NCI-H2081 treated with DMSO at 0.1 percent for 48 hours (cell line): ENCODE measurements at regions not wholly inside any gene's neighbourhood (a gene's known extent, or its start where the extent isn't known, plus 50 kb on each side); places are given as distances from the start of the nearest gene placed in this dataset.

Experiments used
- DNase-seq: peaks from one replicate; lab custom pipeline; 2025; lab: John Stamatoyannopoulos, UW

DNA sequence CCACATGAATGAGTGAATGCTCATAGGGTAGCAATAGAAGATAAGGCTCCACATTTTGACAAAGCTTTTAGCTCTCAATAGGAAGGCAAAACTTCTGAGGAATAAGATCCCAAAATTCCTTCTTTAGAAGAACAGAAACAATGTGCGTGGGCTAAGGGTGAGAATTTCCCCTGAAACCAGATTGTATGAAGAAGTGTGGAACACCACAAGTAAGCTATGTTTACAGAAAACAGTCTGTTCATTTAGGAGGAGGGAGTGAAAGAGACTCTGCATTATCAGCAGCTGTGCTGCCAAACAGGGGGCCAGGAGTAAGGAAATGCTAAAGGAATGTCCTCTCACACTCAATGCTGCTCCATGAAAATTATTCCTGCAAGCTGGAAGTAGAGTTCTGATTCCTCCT lies 851.6 kb downstream of the CENPC start:
- DNase-seq, result no peak

DNA sequence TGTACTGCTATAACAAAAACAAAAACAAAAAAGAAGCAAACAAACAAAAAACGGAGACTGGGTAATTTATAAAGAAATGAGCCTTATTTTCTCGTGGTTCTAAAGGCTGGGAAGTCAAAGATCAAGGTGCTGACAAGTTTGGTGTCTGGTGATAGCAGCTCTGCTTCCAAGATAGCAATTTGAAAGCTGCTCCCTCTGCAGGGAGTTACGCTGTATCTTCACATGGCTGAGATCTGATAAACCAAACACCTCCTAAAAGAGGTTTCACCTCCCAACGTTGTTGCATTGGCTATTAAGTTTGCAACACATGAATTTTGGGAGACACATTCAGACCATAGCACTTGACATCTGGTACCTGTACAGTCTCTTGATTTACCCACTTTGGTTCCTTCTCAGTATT lies 854.2 kb downstream of the CENPC start:
- no peak for DNase-seq

DNA sequence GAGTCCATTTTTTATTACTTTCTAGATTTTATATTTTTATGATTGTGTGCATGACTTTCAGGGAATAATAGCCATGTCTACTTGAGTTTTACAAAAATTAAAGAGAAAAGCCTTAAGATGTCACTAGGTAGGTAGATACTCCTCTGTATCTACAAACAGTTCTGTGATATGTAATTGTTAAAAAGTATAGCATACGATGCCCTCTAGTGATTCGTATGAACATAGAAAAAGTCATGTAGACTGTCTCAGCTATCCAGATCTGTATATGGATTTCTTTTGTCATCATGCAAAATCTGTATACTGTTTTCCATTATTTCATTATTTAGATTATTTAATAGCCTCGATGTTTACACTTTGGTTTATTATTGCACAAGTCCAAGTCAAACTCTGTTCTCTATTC lies 856.6 kb downstream of the CENPC start:
- peak; percentile 6 for DNase-seq

DNA sequence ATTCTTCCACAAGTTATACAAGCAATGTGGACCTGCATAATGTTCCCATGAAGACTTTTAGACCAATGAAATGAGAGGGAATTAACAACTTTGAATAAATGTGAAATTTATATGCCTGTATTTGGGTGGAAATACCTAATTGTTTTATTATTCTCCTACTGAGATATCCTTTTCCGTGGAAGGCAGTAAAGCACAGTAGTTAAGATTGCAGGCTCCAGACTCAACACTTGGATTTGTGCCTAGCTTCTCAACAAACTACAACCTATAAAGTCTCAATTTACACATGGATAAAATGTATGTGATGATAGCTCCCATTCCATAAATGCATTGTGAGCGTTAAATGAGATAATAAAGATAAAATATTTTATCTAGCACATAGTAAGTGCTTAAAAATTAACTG lies 857.8 kb downstream of the CENPC start:
- DNase-seq, result no peak

DNA sequence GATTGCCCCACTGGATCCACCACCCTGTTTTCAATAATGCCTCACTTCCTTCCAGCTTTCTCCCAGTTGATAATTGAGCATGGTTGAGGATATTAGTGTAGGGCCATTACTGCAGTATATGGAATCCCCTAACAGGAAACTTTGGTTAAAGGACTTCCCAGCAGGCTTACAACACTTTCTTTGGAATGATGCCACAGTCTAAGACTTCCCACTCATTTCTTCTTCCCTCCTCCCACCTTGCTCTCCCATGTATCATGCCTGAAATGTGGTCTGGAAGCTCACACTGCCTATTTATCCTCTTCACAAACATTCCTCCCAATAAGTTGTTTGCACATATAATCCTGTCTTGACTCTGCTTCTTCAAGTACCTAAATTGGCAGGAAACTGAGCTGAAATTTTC lies 863.3 kb downstream of the CENPC start:
- DNase-seq, result no peak

DNA sequence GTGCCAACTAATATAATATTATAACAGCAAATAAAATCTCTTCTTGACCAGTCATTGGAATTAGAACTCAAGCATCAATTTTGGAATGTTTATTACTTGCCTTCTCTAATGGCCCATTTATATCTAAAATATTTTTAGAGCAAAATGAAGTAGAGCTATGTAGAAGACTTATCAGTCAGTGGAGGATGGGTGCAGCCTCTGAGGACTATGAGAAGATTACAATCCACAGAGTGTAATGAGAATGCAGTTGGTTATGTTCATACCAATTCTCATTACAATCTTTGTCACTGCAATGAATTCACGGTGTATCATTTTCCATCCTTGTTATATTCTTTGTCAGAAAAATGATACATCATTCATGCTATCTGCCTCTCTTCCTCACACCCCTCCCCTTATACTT lies 878.1 kb downstream of the CENPC start:
- no peak for DNase-seq

DNA sequence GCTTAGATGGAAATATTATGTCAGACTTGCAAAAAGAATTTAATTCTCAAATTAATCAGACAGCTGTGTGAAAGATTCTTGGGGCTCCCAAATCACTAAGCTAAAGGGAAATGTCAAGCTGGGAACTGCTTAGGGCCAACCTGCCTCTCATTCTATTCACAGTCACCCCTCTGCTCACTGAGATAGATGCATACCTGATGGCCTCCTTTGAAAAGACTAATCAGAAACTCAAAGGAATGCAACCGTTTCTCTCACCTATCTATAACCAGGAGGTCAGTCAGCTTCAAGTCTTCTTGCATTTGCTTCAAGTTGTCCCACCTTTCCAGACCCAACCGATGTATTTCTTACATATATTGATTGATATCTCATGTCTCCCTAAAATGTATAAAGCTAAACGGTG lies 882.7 kb downstream of the CENPC start:
- DNase-seq, result no peak

DNA sequence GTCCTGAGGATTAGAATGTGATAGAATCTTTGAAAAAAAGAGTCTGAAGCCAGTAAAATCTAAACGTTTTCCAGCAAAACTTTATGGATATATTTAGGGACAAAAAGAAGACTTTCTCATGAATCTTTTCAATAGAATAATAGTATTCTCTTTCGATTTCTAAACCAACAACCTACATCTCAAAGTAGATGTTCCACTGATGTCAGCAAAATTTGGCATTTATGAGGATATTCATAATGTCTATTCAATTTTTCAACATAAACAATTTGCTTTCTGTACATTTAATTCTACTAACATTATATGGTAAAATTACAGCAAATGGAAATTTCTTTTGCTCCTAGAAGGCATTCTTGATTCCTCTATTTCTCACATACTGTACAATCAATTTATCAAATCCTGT lies 886.5 kb downstream of the CENPC start:
- DNase-seq, result no peak

DNA sequence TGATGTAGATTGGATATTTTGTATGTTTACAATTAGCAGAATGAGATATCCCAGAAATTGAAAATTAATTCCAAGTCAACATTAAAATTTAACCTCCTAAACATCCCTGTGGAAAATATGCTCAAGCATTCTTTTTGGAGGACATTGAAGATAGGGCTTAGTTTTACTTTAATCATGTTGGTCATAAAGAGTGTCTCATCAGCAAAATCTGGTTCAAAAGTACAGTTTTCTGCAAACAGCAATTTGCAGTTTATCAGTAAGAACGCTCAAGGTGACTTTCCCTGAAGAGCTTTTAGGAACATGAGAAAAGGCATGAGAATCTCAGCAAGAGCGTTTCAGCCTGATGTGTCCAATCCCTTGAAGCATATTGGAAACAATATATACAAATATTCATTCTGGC lies 889.8 kb downstream of the CENPC start:
- no peak for DNase-seq

DNA sequence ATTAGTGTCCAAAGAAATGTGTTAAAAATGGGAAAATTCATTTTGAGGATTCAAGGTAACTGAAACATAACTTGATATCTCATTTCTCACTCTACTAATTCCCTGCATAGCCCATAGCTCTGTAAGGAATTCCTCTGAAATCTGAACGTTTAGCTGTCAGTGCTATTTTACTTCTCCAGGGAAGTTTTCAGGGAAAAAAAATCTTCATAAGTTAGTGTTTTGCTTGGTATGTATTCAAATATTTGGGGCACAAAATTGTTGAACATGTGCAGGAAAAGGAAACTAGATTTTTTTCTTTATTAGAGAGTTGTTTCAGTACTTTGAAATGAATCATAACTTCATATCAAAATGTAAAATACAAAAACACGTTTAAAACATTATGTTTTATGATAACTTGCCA lies 891.4 kb downstream of the CENPC start:
- no peak for DNase-seq

DNA sequence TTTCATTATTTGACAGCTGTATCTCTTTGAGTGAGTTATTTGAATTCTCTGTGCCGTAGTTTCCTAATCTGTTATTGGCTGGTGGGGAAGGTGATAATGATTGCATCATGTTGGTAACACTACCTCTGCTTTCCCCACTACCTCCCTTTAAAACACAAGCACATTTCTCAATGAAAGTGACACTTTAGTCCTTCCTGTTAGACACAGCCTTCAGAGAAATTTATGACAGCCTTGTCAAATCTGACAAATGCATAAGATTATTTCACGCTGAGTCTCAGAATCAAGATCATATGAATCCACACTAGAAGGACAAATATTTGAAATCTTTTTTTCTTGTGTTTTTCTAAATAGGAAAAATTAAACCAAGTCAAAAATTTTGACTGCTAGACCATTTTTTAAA lies 896.1 kb downstream of the CENPC start:
- no peak for DNase-seq

DNA sequence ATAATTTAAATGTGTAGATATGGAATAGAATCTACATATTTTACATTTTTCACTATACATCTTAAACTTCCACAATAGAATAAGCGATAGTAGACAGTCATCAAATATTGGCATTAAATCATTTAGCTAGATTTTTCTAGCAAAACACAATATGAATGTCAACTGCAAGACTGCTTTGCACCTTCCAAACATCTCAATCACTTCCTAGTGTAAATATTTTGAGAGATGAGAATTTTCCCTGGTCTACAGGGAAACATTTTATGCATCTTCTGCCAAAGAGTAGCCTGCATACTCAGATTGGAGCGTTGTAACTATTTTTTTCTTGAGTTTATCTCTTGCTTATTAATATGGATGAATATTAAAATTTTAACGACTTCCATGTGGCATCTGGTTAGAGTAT lies 897.4 kb downstream of the CENPC start:
- DNase-seq, result no peak

DNA sequence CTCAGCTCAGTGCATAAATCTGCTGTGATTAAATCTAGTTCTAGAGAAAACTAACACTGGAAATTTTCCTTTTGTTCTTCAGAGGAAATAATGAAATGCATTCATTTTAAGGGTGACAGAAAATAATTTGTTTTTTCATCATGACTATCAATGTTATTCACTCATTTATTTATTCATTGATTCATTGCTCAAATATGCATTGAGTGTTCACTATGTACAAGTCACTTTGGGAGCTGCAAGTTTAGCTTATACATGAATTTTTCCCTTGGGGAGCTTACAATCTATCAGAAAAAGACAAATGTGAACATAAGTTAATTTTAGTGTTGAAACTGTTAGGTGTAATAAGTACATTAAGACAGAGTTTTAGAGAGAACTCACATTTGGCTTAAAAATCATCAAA lies 897.8 kb downstream of the CENPC start:
- no peak for DNase-seq

DNA sequence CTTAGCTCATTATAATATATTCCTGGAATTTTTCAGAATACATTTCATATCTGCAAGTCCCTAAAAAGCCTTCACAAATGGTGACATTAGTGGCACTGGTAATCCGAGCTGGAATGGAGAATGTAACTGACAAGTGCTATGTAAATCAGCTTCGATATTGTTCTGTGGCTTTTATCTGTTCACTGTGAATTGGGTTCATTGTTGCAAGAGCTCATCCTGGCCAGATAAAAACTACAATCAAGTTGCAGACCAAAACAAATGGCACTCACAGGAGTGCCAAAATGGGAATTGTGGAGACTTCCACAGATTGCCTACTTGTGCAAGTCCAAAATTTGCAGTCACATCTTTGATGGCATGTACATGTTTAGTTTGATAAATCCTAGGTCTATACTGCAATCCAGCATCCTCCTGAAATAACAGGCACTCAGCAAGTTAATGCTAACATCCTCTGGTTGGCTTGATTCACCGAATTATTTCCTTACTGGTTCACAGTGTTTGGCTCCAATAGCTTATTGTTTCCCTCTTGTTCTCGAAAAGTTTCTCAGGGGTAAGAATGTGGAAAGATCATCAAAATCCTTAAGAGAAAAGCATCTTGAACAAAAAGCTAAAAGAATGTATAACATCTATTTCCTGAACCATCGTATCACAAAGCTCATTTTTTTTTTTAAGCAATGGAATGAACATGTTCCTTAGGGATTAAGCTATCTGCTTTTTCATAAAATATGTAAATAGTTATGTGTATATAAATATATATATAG lies 904.9 kb downstream of the CENPC start:
- DNase-seq, result no peak

DNA sequence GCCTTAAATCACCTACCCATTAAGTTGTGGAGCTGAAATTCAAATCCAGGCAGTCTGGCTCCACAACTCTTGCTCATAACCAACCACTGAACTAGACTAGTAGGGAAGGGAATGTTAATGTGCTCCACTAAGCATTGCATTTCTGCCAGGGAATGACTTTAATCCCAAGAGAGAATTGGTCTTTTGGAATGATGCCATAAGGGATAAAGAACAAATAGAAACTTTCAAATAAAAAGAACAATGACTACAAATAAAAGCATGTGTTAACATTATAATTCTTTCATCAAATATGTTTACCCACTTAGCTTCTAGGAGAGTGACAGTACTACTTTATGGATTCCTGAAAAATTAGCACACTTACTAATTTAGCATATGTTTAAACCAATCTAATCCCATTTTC lies 905.9 kb downstream of the CENPC start:
- no peak for DNase-seq

DNA sequence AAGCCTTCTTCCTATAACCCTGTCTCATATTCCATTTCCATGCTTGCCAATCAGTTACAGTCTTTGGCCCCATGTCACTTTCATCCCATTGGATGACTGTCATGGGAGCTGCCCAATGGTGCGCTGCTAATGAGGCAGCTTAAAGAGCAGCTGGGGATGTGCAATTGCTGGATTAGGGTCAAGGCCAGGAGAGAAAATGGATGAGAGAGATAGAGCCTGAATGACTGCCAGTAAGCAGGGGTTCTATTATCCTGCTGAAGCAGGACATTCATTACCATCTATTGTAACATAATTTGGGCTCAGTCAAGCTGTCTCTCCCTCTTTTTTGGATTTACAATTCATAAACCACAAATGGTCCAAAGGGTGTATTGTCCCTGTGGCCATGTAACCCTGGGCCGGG lies 909.0 kb downstream of the CENPC start:
- peak; percentile 3 for DNase-seq

DNA sequence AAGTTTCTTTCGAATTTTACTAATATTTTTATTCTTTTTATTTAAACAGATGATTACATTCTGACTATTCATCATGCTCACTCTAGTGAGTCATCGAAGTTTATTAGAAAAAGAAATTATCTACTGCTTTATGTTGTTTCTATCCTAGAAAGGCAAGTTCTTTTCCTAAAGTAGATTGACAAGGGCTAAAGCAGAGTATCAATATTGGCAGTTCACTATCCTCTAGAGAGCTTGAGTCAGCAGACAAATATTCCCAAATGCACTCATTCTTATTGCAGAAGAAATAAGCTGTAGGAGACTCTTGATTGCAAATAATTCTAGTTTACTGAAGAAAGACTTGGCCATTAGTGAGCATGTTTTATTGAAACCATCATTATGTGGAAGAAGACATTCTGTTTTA lies 911.8 kb downstream of the CENPC start:
- no peak for DNase-seq

DNA sequence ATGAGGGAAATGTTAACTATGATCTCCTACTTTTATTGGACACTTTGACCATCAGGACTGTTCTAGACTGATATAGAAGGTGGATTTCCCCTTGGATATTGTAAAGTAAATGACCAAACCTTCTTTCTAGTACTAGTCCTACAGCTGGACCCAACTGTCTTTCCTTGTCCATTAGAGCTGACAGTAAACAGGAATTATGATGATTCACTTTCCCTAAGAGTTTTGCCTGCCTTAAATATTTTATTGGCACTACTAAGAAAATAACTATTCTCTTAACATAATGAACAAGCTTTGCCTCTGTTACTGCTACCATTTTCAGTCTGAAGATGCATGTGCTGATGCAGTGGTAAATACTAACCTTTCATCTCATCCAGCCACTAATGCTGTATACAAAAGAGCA lies 915.4 kb downstream of the CENPC start:
- no peak for DNase-seq

DNA sequence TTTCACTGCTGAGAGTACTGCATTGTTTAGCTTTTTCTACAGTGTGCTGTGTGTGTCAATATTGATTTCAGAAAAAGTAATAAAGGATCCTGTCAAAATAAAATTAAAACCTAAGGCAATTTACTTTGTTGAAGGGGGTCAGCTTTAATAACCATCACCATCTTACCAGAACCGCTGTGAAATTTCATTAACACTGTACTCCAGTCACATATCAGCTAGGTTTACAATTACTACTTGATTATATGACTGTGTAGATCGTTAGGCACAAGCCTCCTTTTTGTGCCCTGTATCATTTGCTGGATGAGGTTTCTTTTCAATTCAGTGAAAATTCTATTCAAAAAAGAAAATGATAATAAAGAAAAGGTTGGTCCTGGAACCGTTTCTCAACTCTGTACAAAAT lies 917.2 kb downstream of the CENPC start:
- peak; percentile 82 for DNase-seq

DNA sequence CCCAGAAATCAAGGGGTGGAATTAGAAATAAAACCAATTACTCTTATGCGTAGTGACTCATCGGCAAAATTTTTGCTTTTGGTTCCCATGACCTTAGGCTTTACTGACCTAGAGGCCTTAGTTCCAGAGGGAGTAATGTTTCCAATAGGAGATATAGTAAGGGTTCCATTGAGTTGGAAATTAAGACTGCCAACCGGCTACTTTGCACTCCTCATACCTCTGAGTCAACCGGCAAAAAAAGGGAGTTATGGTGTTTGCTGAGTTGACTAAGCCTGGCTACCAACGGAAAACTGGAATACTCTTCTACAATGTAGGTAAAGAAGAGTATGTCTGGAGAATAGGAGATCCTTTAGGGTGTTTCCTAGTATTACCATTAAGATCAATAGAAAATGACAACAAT lies 919.8 kb downstream of the CENPC start:
- no peak for DNase-seq

DNA sequence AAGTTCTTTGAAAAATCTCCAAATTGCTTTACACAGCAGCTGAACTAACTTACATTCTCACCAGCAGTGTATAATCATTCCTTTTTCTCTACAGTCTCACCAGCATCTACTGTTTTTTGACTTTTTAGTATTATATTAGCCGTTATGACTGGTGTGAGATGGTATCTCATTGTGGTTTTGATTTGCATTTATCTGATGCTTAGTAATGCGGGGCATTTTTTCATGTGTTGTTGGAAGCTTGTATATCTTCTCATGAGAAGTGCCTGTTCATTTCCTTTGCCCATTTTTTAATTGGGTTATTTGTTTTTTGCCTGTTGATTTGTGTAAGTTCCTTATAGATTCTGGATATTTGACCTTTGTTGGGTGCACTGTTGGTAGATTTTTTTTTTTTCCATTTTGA lies 931.7 kb downstream of the CENPC start:
- no peak for DNase-seq

DNA sequence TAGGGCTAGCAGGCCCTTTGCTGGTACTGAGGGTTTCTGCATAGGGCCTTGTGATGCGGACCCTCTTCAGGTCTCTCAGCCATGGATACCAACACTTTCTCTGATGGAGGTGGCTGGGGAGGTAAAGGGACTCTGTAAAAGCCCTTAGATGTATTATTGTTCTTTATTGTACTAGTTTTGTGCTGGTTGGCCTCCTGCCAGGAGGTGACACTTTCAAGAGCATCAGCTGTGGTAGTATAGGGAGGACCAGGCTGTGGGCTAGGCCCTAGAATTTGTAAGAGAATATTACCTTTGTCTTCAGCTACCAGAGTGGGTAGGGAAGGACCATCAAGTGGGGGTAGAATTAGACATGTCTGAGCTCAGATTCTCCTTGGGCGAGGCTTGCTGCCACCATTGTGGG lies 936.3 kb downstream of the CENPC start:
- no peak for DNase-seq

DNA sequence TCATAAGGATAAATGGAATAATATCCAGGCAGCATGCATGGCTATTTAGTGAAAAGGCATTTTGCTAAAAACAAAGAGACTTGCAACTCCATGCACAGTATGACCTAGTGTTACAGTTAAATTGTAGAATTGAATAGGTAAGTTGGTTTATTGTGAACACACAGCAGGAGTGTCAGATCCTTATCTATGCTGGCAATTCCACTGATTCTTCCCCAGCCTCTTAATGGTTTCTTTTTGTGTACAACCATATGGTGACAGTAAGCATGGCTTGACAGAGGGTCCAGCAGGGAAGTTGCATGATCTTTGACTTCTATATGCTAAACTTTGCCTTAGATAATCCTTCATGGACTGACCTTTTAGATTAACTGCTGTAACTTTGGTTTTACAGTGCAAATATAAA lies 936.6 kb upstream of the EPHA5 start:
- DNase-seq, result no peak

DNA sequence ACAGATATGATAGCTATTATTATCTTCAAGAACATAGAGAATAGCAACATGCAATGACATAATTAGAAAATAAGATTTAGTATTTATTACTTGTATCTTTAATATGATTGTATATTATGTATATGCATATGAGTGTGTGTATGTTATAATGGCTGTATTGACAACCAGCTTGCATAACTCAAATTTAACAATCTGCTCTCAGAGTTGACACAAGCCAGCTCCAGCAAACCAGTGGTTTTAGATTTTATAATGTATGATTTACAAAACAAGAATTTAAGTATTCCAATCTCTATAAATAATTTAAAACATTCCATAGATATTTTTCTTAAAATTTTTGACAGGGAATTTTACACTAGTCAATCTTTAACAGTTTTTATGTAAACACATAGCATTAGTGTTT lies 935.9 kb upstream of the EPHA5 start:
- no peak for DNase-seq

DNA sequence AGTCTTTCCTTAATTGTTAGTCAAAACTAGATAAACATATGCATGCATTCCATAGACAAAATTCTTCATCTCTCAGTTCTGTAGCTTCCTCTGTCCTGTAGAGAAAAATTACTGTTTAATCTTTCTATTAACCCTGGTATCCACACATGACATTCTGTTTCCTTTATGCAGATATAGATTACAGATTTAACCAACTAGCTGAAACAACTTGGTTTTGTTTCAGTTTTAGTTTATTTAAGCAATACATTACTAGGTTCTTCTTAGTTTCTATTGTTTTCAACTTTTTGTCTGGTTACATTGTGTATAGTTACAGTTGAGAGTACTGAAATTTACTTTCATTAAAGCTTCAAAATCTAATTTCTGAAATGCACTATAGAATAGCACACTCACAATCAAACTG lies 933.9 kb upstream of the EPHA5 start:
- DNase-seq, result no peak
